Pancreas (tissue), 10 donors: ENCODE measurements at regions not wholly inside any gene's neighbourhood (a gene's known extent, or its start where the extent isn't known, plus 50 kb on each side); places are given as distances from the start of the nearest gene placed in this dataset.

ENCODE experiments used
- ATAC-seq, 4 donors: fragments of 200-7000 bp; cut with Tn5 transposase; one replicate each; pipeline versions ENCODE4 v1.8.0 to v1.9.1; 2020; ENCODE audit warnings: mild to moderate bottlenecking in 4 of 4, moderate library complexity in 4 of 4
- DNase-seq, 6 donors: peaks; one replicate each; pipeline ENCODE4 v3.0.0-alpha.2; 2020
- FAIRE-seq: peaks from 2 replicates; lab custom pipeline; 2012; peaks lifted over from hg19 to GRCh38; lab: Jason Lieb, UNC
- H3K27ac ChIP-seq, 4 donors: fragments of 200-600 bp; sonication (generic); 1 replicate in 3 of 4; 2 replicates in 1 of 4; pipeline versions ENCODE4 v1.5.0 to v1.8.0; 2020
- H3K27me3 ChIP-seq, 4 donors: fragments of 200-600 bp; one replicate each; pipeline ENCODE4 v1.8.0; 2021
- H3K36me3 ChIP-seq, 3 donors: fragments of 200-600 bp; sonication (generic) in 1 of 3; one replicate each; pipeline versions ENCODE4 v1.5.0 to v1.8.0; 2020 to 2021
- H3K4me1 ChIP-seq, 3 donors: fragments of 200-600 bp; one replicate each; pipeline ENCODE4 v1.8.0; 2021
- H3K4me3 ChIP-seq, 4 donors: fragments of 200-600 bp; sonication (generic) in 2 of 4; one replicate each; pipeline versions ENCODE4 v1.5.0 to v1.8.0; 2020 to 2021
- H3K9me3 ChIP-seq, 4 donors: fragments of 200-600 bp; one replicate each; pipeline ENCODE4 v1.8.0; 2021
- WGBS, 2 donors: extraction: QIAGEN DNeasy Blood & Tissue Kit; methylation state at CpG; one replicate each; pipeline ENCODE4 v1.1.7; 2013; 5-methylcytosine and 5-hydroxymethylcytosine counted together
- intact Hi-C, 3 donors: fragments of 100-400 bp; cut with DNase I; formaldehyde crosslinking; loops; one replicate each; pipeline versions ENCODE4 v1.11.1 to v1.14.2; 2022
- TF ChIP-seq, protein P1 (sequence below), 4 donors: fragments of 200-600 bp; sonication (generic) in 3 of 4; IDR thresholded peaks; one replicate each; pipeline versions ENCODE4 v1.5.0 to v1.8.0; 2021; ENCODE audit warnings: antibody characterized with exemption in 4 of 4
- donor health status: healthy with polysubstance abuse.
- donor health status: DM: no; HTN: no; CAD: no; lungs with moderate emphysema.
- donor health status: DM: no; HTN: no; CAD: no.
- donor health status: control.
- donor health status: control.
- donor health status: Bipolar disorder and iron deficiency.
- donor health status: DM: yes; HTN: yes; CAD: no.
- donor health status: DM: no; HTN: no; CAD: no.
- donor health status: DM: no; HTN: no; CAD: no.
- donor health status: DM: yes; HTN: yes; CAD: no.

DNA sequence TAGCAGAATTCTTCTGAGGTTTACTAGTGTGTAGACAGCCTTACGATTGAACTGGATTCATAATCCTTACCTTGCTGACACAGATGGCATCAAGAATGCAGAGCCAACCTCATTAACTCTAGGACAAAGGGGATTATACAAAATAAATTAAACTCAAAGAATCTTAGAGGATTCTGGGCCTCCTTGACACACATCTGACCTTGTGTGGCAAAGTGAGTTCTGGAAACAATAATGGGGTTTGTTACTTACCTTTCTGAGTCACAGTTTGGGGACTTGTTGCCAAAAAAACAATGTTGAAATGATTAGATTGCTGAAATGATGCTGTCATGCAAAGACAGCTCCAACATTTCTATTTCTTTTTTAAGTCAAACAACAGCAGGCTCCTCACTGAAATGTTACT is 179.1 kb upstream of the ISX start:
- 39 to 53% methylated on average over 1 of the region's 1 CpG for WGBS, 2 donors
- Histone ChIP-seq H3K27ac (no peak overlapping the region), H3K27me3 (no peaks in the 10 kb centered on the region), H3K4me3 (no peak overlapping the region), H3K4me1 (no peaks in the 10 kb centered on the region), H3K9me3 (no peaks in the 10 kb centered on the region), H3K36me3 (no peaks in the 10 kb centered on the region)
- intact Hi-C loops, result no loop called here
- DNase-seq (no peak), FAIRE-seq (no peak), ATAC-seq (no peak)
- TF ChIP-seq, protein P1, sequence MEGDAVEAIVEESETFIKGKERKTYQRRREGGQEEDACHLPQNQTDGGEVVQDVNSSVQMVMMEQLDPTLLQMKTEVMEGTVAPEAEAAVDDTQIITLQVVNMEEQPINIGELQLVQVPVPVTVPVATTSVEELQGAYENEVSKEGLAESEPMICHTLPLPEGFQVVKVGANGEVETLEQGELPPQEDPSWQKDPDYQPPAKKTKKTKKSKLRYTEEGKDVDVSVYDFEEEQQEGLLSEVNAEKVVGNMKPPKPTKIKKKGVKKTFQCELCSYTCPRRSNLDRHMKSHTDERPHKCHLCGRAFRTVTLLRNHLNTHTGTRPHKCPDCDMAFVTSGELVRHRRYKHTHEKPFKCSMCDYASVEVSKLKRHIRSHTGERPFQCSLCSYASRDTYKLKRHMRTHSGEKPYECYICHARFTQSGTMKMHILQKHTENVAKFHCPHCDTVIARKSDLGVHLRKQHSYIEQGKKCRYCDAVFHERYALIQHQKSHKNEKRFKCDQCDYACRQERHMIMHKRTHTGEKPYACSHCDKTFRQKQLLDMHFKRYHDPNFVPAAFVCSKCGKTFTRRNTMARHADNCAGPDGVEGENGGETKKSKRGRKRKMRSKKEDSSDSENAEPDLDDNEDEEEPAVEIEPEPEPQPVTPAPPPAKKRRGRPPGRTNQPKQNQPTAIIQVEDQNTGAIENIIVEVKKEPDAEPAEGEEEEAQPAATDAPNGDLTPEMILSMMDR (IDR thresholded peaks at IDR 0.05), result no peak

DNA sequence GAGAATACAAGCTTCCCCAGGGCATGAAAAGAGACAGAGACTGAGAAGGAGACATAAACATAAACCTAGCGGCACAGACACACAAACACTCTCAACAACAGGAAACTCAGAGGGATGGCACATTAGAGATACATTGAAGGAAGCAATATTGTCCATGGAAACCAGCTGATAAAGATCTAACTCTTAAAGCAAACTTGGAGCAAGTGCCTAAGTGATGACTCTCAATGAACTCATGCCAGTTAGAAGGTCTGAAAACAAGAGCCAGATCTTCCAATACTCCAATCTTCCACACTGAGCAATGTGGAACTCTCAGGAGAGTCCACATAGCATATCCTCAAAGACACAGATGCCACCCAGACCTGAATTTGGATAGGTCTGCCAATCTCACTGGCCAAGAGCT is 168.8 kb upstream of the ISX start:
- TF ChIP-seq, protein P1 (IDR thresholded peaks at IDR 0.05), result no peak
- Histone ChIP-seq H3K27me3 (no peaks in the 10 kb centered on the region), H3K9me3 (no peaks in the 10 kb centered on the region), H3K4me1 (no peaks in the 10 kb centered on the region), H3K4me3 (no peak overlapping the region), H3K36me3 (no peaks in the 10 kb centered on the region), H3K27ac (no peak overlapping the region)
- 69 to 90% methylated on average over 1 of the region's 1 CpG for WGBS, 2 donors
- ATAC-seq (no peak), DNase-seq (no peak), FAIRE-seq (no peak)
- intact Hi-C loops, result no loop called here

DNA sequence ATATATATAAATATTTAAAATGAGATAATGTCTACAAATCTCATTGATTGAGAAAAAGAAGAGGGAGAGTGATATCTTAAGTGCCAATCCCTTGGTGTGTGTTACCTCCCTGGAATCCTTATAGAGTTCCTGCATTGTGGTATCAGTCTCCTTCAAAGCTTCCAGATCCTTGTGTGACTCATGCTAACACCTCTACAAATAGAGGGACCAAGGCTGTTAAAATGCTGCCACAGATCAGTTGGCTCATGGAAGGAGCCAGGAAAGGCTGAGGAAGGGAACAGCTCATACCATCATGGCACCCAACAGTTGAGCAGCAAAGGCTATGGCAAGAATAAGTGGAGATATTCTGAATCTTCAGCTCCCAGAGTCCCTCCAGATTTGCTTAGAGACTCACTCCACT is 163.6 kb upstream of the ISX start:
- FAIRE-seq (no peak), DNase-seq (no peak), ATAC-seq (no peak)
- Histone ChIP-seq H3K27ac (no peak overlapping the region), H3K4me1 (no peaks in the 10 kb centered on the region), H3K4me3 (no peak overlapping the region), H3K9me3 (no peaks in the 10 kb centered on the region), H3K27me3 (no peaks in the 10 kb centered on the region), H3K36me3 (no peaks in the 10 kb centered on the region)
- TF ChIP-seq, protein P1 (IDR thresholded peaks at IDR 0.05), result no peak
- intact Hi-C loops, result no loop called here

DNA sequence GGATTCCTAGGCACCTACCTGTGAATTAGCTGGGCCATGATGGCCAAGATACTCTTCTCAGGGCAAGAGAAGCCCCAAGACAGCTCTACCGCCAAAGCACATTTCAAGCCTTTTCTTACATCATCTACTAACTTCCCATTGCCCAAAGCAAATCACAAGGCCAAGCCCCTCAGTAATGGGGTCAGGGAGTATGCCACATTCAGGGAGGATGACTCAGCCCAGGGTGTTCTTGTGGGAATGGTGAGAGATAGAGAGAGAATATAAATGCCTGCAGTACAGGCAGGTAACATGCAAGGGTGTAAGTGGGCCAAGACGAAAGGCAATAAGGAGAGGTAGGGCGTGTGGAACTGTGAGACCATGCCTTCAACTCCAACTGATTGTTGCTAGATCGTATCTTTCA is 162.5 kb upstream of the ISX start:
- TF ChIP-seq, protein P1 (IDR thresholded peaks at IDR 0.05), result no peak
- no peaks in the 10 kb centered on the region for H3K9me3 ChIP-seq
- DNase-seq (no peak), FAIRE-seq (no peak), ATAC-seq (no peak)
- H3K4me3 ChIP-seq, result no peak overlapping the region
- no peaks in the 10 kb centered on the region for H3K36me3 ChIP-seq
- 70 to 72% methylated on average over 4 of the region's 4 CpGs for WGBS, 2 donors
- H3K27me3 ChIP-seq, result no peaks in the 10 kb centered on the region
- intact Hi-C loops, result no loop called here
- no peak overlapping the region for H3K27ac ChIP-seq
- H3K4me1 ChIP-seq, result no peaks in the 10 kb centered on the region

DNA sequence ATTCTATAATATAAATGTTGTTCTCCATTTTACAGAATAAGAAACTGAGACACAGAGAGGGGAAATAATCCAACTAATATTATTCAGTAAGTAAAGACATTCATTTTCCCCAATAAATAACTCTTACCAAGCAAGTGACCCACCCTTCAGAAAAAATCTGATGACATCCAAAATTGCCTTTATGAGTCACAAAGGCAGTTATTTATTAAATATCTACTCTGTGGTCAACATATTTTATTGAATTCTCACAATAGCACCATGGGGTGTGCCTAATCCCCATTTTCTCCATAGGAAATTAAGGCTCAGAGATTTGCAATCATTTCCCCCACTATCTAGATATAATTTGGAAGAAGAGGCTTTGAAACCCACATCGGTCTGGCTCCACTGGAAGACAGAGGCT is 161.5 kb upstream of the ISX start:
- no peaks in the 10 kb centered on the region for H3K27me3 ChIP-seq
- FAIRE-seq (no peak), ATAC-seq (no peak), DNase-seq (no peak)
- H3K9me3 ChIP-seq, result no peaks in the 10 kb centered on the region
- H3K4me1 ChIP-seq, result no peaks in the 10 kb centered on the region
- no peak overlapping the region for H3K4me3 ChIP-seq
- TF ChIP-seq, protein P1 (IDR thresholded peaks at IDR 0.05), result no peak
- WGBS, 2 donors, result 69 to 91% methylated on average over 1 of the region's 1 CpG
- H3K36me3 ChIP-seq, result no peaks in the 10 kb centered on the region
- intact Hi-C loops, result no loop called here
- no peak overlapping the region for H3K27ac ChIP-seq
